Stomach (tissue), 8 donors: ENCODE measurements at regions not wholly inside any gene's neighbourhood (a gene's known extent, or its start where the extent isn't known, plus 50 kb on each side); places are given as distances from the start of the nearest gene placed in this dataset.
A peak's percentile ranks its signal among the peaks of the same experiment; 100 is the strongest.

Experiments used
- DNase-seq, 2 donors: peaks; one replicate each; pipeline versions ENCODE4 v3.0.0 to v3.0.0-alpha.2; 2013 to 2019
- H3K27ac ChIP-seq, 5 donors: fragments of 200-600 bp in 4 of 5; sonication (generic) in 4 of 5; one replicate each; pipeline ENCODE4 v1.5.1; 2013 to 2019; ENCODE audit warnings: mild to moderate bottlenecking in 1 of 5, moderate library complexity in 1 of 5
- H3K27me3 ChIP-seq, 3 donors: fragments of 200-600 bp; sonication (generic); one replicate each; pipeline ENCODE4 v1.5.1; 2017 to 2019; ENCODE audit warnings: mixed run types in 1 of 3
- H3K36me3 ChIP-seq, 4 donors: fragments of 200-600 bp; sonication (generic); 1 replicate in 3 of 4; 2 replicates in 1 of 4; pipeline ENCODE4 v1.5.1; 2016 to 2019
- H3K4me1 ChIP-seq, 4 donors: fragments of 200-600 bp; sonication (generic); one replicate each; pipeline ENCODE4 v1.5.1; 2016 to 2019
- H3K4me3 ChIP-seq, 4 donors: fragments of 200-600 bp; sonication (generic) in 3 of 4; one replicate each; pipeline ENCODE4 v1.5.1; 2016 to 2019; ENCODE audit warnings: mild to moderate bottlenecking in 1 of 4
- H3K9me3 ChIP-seq, 4 donors: fragments of 200-600 bp; sonication (generic); one replicate each; pipeline ENCODE4 v1.5.1; 2016 to 2019
- CTCF ChIP-seq, 7 experiments: fragments of 450-650 bp in 4 of 7; fragments of 200-600 bp in 3 of 7; sonication (generic) in 3 of 7; IDR thresholded peaks; one replicate each; pipeline ENCODE4 v1.5.1; 2016 to 2019; ENCODE audit warnings: antibody characterized with exemption in 7 of 7, control low read depth in 2 of 7, mild to moderate bottlenecking in 1 of 7
- EP300 ChIP-seq: sonication (generic); formaldehyde crosslinking; IDR thresholded peaks from one replicate; pipeline ENCODE4 v1.6.1; 2017; ENCODE audit warnings: antibody characterized with exemption
- POLR2A ChIP-seq, 4 donors: fragments of 450-650 bp; IDR thresholded peaks; one replicate each; pipeline ENCODE4 v1.6.1; 2016; ENCODE audit warnings: antibody characterized with exemption in 4 of 4, control low read depth in 2 of 4, mild to moderate bottlenecking in 1 of 4, moderate library complexity in 1 of 4
- POLR2AphosphoS5 ChIP-seq, 3 donors: sonication (generic); formaldehyde crosslinking; IDR thresholded peaks; one replicate each; pipeline ENCODE4 v1.6.1; 2016; ENCODE audit warnings: antibody characterized with exemption in 3 of 3
- WGBS, 5 donors: extraction: QIAGEN DNeasy Blood & Tissue Kit in 3 of 5; methylation state at CpG; one replicate each; pipeline versions ENCODE4 v1.1.5 to v1.1.7; 2013 to 2018; 5-methylcytosine and 5-hydroxymethylcytosine counted together
- intact Hi-C: fragments of 100-400 bp; cut with DNase I; formaldehyde crosslinking; loops from one replicate; pipeline ENCODE4 v1.15.1; 2023; ENCODE audit warnings: low total_unique reads
- donor health status: healthy with polysubstance abuse.
- donor health status: Bipolar disorder and iron deficiency.
- donor health status: healthy.

- Histone ChIP-seq H3K4me1 (no peaks in the 10 kb centered on the region), H3K27me3 (no peaks in the 10 kb centered on the region), H3K36me3 (no peaks in the 10 kb centered on the region), H3K4me3 (no peak overlapping the region), H3K9me3 (no peaks in the 10 kb centered on the region), H3K27ac (no peak overlapping the region)
- TF ChIP-seq POLR2AphosphoS5 (IDR thresholded peaks at IDR 0.05) = no peak
- peak in 5 of 7 experiments; percentile 46 to 68 (median 55) for TF ChIP-seq CTCF (IDR thresholded peaks at IDR 0.05)
- intact Hi-C loops = no loop called here
- WGBS, 5 donors = 53 to 70% (median 65%) methylated on average over 17 to 18 of the region's 18 CpGs
- DNase-seq = peak; percentile 66 to 83
Measured at GRCh38 chr1:61588736-61589672, 135.9 kb downstream of the TM2D1 start.

GRCh38 chr1:61585714-61586113, 139.2 kb downstream of the TM2D1 start:
- H3K4me1 ChIP-seq = no peaks in the 10 kb centered on the region
- TF ChIP-seq POLR2A (IDR thresholded peaks at IDR 0.05) (no peak), EP300 (no peak), CTCF (IDR thresholded peaks at IDR 0.05) (no peak), POLR2AphosphoS5 (IDR thresholded peaks at IDR 0.05) (no peak)
- WGBS, 5 donors = 58 to 82% (median 63%) methylated on average over 7 of the region's 7 CpGs
- no peaks in the 10 kb centered on the region for H3K27me3 ChIP-seq
- no peaks in the 10 kb centered on the region for H3K36me3 ChIP-seq
- no peak overlapping the region for H3K4me3 ChIP-seq
- no peak overlapping the region for H3K27ac ChIP-seq
- intact Hi-C loops = no loop called here
- H3K9me3 ChIP-seq = no peaks in the 10 kb centered on the region
- DNase-seq = peak in 1 of 2 donors; percentile 46

GRCh38 chr1:61583703-61584102, 141.2 kb downstream of the TM2D1 start:
- H3K4me1 ChIP-seq = no peaks in the 10 kb centered on the region
- H3K36me3 ChIP-seq = no peaks in the 10 kb centered on the region
- TF ChIP-seq POLR2A (IDR thresholded peaks at IDR 0.05) (no peak), POLR2AphosphoS5 (IDR thresholded peaks at IDR 0.05) (no peak), CTCF (IDR thresholded peaks at IDR 0.05) (no peak), EP300 (no peak)
- H3K4me3 ChIP-seq = no peak overlapping the region
- 79 to 84% (median 79%) methylated on average over 2 of the region's 2 CpGs for WGBS, 5 donors
- no peaks in the 10 kb centered on the region for H3K27me3 ChIP-seq
- H3K9me3 ChIP-seq = no peaks in the 10 kb centered on the region
- no peak for DNase-seq
- intact Hi-C loops = no loop called here
- no peak overlapping the region for H3K27ac ChIP-seq

GRCh38 chr1:61581251-61581650, 143.7 kb downstream of the TM2D1 start:
- H3K27ac ChIP-seq = no peak overlapping the region
- DNase-seq = no peak
- TF ChIP-seq EP300 (no peak), CTCF (IDR thresholded peaks at IDR 0.05) (no peak), POLR2AphosphoS5 (IDR thresholded peaks at IDR 0.05) (no peak), POLR2A (IDR thresholded peaks at IDR 0.05) (no peak)
- WGBS, 5 donors = 79 to 88% (median 86%) methylated on average over 2 of the region's 2 CpGs
- no peaks in the 10 kb centered on the region for H3K9me3 ChIP-seq
- no peaks in the 10 kb centered on the region for H3K27me3 ChIP-seq
- no peak overlapping the region for H3K4me3 ChIP-seq
- no peaks in the 10 kb centered on the region for H3K4me1 ChIP-seq
- no peaks in the 10 kb centered on the region for H3K36me3 ChIP-seq
- intact Hi-C loops = no loop called here
